SK-N-SH treated with all-trans-retinoic acid at 6 μM for 48 hours (cell line): ENCODE measurements at regions not wholly inside any gene's neighbourhood (a gene's known extent, or its start where the extent isn't known, plus 50 kb on each side); places are given as distances from the start of the nearest gene placed in this dataset.
"Not testable (repeated sequence)": the region's sequence is repeated elsewhere in the genome, so short reads cannot be mapped to it uniquely, and the experiment has no call there.

ENCODE experiments used
- ATAC-seq: fragments of 200-7000 bp; cut with Tn5 transposase; 3 replicates; pipeline ENCODE4 v1.9.1; 2020; ENCODE audit warnings: mild to moderate bottlenecking, moderate library complexity
- CSDC2 ChIP-seq: fragments of 250-450 bp; sonication (Bioruptor Pico); IDR thresholded peaks from 2 replicates; pipeline ENCODE4 v1.5.0; 2020; ENCODE audit warnings: mild to moderate bottlenecking, moderate library complexity
- CSRNP3 ChIP-seq: fragments of 250-450 bp; sonication (Bioruptor Pico); IDR thresholded peaks from 2 replicates; pipeline ENCODE4 v1.5.1; 2021; ENCODE audit warnings: mild to moderate bottlenecking, moderate library complexity
- ESRRG ChIP-seq: fragments of 250-450 bp; sonication (Bioruptor Pico); IDR thresholded peaks from 2 replicates; pipeline ENCODE4 v1.6.1; 2021; ENCODE audit warnings: mild to moderate bottlenecking
- GLIS3 ChIP-seq: fragments of 250-450 bp; sonication (Bioruptor Pico); IDR thresholded peaks from 2 replicates; pipeline ENCODE4 v1.5.0; 2020; ENCODE audit warnings: mild to moderate bottlenecking, moderate library complexity
- ISL1 ChIP-seq: fragments of 250-450 bp; sonication (Bioruptor Pico); IDR thresholded peaks from 2 replicates; pipeline ENCODE4 v2.1.2; 2022; ENCODE audit warnings: mild to moderate bottlenecking, moderate library complexity
- OSR1 ChIP-seq: fragments of 250-450 bp; sonication (Bioruptor Pico); IDR thresholded peaks from 2 replicates; pipeline ENCODE4 v1.8.0; 2022; ENCODE audit warnings: moderate library complexity, mild to moderate bottlenecking, inconsistent platforms
- PATZ1 ChIP-seq: fragments of 250-450 bp; sonication (Bioruptor Pico); IDR thresholded peaks from 2 replicates; pipeline ENCODE4 v1.8.0; 2020; ENCODE audit warnings: mild to moderate bottlenecking, moderate library complexity, borderline replicate concordance
- PPARA ChIP-seq: fragments of 250-450 bp; sonication (Bioruptor Pico); IDR thresholded peaks from 2 replicates; pipeline ENCODE4 v1.5.0; 2020; ENCODE audit warnings: mild to moderate bottlenecking, borderline replicate concordance
- RARB ChIP-seq: fragments of 250-450 bp; sonication (Bioruptor Pico); IDR thresholded peaks from 2 replicates; pipeline ENCODE4 v1.8.0; 2021; ENCODE audit warnings: mild to moderate bottlenecking, moderate library complexity
- SNAI2 ChIP-seq: fragments of 250-450 bp; sonication (Bioruptor Pico); IDR thresholded peaks from 2 replicates; pipeline ENCODE4 v1.5.0; 2020; ENCODE audit warnings: mild to moderate bottlenecking, moderate library complexity
- TCF4 ChIP-seq: fragments of 250-450 bp; sonication (Bioruptor Pico); IDR thresholded peaks from 2 replicates; pipeline ENCODE4 v1.8.0; 2021; ENCODE audit warnings: mild to moderate bottlenecking, moderate library complexity, borderline replicate concordance
- TSHZ2 ChIP-seq: fragments of 250-450 bp; sonication (Bioruptor Pico); IDR thresholded peaks from 2 replicates; pipeline ENCODE4 v1.5.0; 2020; ENCODE audit warnings: mild to moderate bottlenecking, moderate library complexity
- ZFP3 ChIP-seq: fragments of 250-450 bp; sonication (Bioruptor Pico); IDR thresholded peaks from 2 replicates; pipeline ENCODE4 v1.5.0; 2020; ENCODE audit warnings: mild to moderate bottlenecking, moderate library complexity
- ZFP30 ChIP-seq: fragments of 450-650 bp; formaldehyde crosslinking; IDR thresholded peaks from 2 replicates; pipeline ENCODE4 v1.5.0; 2022; ENCODE audit warnings: mild to moderate bottlenecking, moderate library complexity
- ZNF565 ChIP-seq: fragments of 450-650 bp; formaldehyde crosslinking; conservative IDR thresholded peaks from 2 replicates; pipeline ENCODE4 v1.5.0; 2020; ENCODE audit warnings: low read depth, mild to moderate bottlenecking, moderate library complexity
- ZNF70 ChIP-seq: fragments of 450-650 bp; formaldehyde crosslinking; IDR thresholded peaks from 2 replicates; pipeline ENCODE4 v1.5.0; 2020; ENCODE audit warnings: mild to moderate bottlenecking, moderate library complexity
- ZNF8 ChIP-seq: fragments of 450-650 bp; formaldehyde crosslinking; IDR thresholded peaks from 2 replicates; pipeline ENCODE4 v1.5.0; 2020; ENCODE audit warnings: mild to moderate bottlenecking, moderate library complexity
- TF ChIP-seq, protein P1 (sequence below): fragments of 250-450 bp; sonication (Bioruptor Pico); IDR thresholded peaks from 2 replicates; pipeline ENCODE4 v1.5.1; 2020; ENCODE audit warnings: low read depth, mild to moderate bottlenecking, moderate library complexity
- TF ChIP-seq, protein P2 (sequence below): fragments of 250-450 bp; sonication (Bioruptor Pico); IDR thresholded peaks from 2 replicates; pipeline ENCODE4 v1.8.0; 2021; ENCODE audit warnings: low read depth, mild to moderate bottlenecking, moderate library complexity, borderline replicate concordance

- TF ChIP-seq TSHZ2 (CRISPR knock-in tag), result no peak
- no peak for TF ChIP-seq ISL1
- TF ChIP-seq RARB (CRISPR knock-in tag), result no peak
- TF ChIP-seq, protein P1, sequence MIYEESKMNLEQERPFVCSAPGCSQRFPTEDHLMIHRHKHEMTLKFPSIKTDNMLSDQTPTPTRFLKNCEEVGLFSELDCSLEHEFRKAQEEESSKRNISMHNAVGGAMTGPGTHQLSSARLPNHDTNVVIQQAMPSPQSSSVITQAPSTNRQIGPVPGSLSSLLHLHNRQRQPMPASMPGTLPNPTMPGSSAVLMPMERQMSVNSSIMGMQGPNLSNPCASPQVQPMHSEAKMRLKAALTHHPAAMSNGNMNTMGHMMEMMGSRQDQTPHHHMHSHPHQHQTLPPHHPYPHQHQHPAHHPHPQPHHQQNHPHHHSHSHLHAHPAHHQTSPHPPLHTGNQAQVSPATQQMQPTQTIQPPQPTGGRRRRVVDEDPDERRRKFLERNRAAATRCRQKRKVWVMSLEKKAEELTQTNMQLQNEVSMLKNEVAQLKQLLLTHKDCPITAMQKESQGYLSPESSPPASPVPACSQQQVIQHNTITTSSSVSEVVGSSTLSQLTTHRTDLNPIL (CRISPR knock-in tag), result no peak
- no peak for TF ChIP-seq CSDC2 (CRISPR knock-in tag)
- TF ChIP-seq SNAI2 (CRISPR knock-in tag), result no peak
- TF ChIP-seq ZFP30 (CRISPR knock-in tag), result no peak
- no peak for TF ChIP-seq ZNF565 (CRISPR knock-in tag)
- TF ChIP-seq GLIS3, result no peak
Observed at GRCh38 chr1:118461154-118461553, 276.1 kb upstream of the SPAG17 start (continued).

DNA sequence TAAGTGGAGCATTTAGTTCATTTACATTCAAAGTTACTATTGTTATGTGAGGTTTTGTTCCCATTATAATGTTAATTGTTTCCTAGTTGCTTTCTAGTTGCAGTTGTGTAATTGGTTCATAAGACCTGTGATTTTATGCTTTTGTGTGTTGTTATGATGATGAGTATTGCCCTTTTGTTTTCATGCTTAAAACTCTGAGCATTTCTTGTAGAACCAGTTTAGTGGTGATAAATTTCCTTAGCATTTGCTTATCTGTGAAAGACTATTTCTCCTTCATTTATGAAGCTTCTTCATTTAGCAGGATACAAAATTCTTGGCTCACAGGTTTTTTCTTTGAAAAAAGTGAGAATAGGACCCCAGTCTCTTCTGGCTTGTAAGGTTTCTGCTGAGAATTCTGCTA lies 274.8 kb upstream of the SPAG17 start:
- TF ChIP-seq OSR1 (CRISPR knock-in tag), result no peak
- TF ChIP-seq, protein P2, sequence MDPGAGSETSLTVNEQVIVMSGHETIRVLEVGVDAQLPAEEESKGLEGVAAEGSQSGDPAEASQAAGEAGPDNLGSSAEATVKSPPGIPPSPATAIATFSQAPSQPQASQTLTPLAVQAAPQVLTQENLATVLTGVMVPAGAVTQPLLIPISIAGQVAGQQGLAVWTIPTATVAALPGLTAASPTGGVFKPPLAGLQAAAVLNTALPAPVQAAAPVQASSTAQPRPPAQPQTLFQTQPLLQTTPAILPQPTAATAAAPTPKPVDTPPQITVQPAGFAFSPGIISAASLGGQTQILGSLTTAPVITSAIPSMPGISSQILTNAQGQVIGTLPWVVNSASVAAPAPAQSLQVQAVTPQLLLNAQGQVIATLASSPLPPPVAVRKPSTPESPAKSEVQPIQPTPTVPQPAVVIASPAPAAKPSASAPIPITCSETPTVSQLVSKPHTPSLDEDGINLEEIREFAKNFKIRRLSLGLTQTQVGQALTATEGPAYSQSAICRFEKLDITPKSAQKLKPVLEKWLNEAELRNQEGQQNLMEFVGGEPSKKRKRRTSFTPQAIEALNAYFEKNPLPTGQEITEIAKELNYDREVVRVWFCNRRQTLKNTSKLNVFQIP (CRISPR knock-in tag), result no peak
- no peak for TF ChIP-seq CSRNP3
- TF ChIP-seq ZNF70, result no peak
- no peak for TF ChIP-seq ZNF565 (CRISPR knock-in tag)
- no peak for TF ChIP-seq SNAI2 (CRISPR knock-in tag)
- no peak for TF ChIP-seq PPARA (CRISPR knock-in tag)
- TF ChIP-seq, protein P1 (CRISPR knock-in tag), result no peak
- TF ChIP-seq ZNF8 (CRISPR knock-in tag), result no peak
- TF ChIP-seq ZFP3 (CRISPR knock-in tag), result no peak
- TF ChIP-seq PATZ1, result no peak
- no peak for TF ChIP-seq TCF4 (CRISPR knock-in tag)
- no peak for TF ChIP-seq ESRRG (CRISPR knock-in tag)
- TF ChIP-seq GLIS3, result no peak
- TF ChIP-seq ISL1, result no peak
- no peak for TF ChIP-seq RARB (CRISPR knock-in tag)
- no peak for TF ChIP-seq ZFP30 (CRISPR knock-in tag)
- TF ChIP-seq TSHZ2 (CRISPR knock-in tag), result no peak
- TF ChIP-seq, all 23 proteins: peak for 0
- no peak for ATAC-seq

DNA sequence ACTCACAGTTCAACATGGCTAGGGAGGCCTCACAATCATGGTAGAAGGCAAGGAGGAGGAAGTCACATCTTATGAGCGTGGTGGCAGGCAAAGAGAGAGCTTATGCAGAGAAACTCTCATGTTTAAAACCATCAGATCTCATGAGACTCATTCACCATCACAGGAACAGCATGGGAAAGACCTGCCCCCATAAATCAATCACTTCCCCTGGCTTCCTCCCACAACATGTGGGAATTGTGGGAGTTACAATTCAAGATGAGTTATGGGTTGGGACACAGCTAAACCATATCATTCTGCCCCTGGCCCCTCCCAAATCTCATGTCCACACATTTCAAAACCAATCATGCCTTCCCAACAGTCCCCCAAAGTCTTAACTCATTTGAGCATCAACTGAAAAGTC lies 268.8 kb upstream of the SPAG17 start:
- not testable (repeated sequence) for ATAC-seq
